ENCODE measurements at regions not wholly inside any gene's neighbourhood (a gene's known extent, or its start where the extent isn't known, plus 50 kb on each side); places are given as distances from the start of the nearest gene placed in this dataset.

DNA sequence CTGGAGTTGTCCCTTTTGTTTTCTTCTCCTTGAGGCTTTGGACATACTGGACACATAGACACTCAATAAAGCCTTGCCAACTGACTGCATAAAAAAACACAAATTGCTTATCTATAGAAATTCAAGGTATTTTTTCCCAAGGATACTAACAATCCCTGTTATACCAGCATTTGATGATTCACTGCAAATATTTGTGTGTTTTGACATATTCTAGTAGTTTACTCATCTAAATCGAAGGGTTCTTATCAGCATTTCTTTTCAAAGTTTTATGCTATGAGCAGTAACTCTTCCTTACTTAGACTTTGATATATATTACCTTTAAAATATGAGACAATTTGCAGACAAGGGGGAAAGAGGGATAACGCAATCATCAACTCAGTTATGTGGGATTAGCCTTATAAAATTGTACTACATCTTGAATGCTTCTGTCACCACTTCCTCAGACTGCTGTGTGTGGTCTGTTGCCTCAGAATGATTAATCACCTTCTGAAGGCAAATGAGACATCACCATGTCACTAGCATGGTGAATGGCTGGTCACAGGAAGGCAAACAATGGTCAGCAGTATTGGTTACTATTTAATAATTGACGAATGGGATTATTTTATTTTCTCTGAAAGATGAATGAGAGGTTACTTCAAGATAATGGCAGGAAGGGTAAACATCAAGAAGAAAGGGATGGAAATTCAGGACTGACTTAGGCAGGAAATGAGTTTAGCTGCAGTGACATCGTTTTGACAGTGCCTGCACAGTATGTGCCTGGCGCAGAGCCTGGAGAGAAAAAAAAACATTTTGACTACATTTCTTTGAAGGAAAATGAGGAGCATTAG, 544.3 kb upstream of the CNKSR2 start:
- no peak for DNase-seq (ENCODE audit: low read depth)
- TF ChIP-seq, protein P1, sequence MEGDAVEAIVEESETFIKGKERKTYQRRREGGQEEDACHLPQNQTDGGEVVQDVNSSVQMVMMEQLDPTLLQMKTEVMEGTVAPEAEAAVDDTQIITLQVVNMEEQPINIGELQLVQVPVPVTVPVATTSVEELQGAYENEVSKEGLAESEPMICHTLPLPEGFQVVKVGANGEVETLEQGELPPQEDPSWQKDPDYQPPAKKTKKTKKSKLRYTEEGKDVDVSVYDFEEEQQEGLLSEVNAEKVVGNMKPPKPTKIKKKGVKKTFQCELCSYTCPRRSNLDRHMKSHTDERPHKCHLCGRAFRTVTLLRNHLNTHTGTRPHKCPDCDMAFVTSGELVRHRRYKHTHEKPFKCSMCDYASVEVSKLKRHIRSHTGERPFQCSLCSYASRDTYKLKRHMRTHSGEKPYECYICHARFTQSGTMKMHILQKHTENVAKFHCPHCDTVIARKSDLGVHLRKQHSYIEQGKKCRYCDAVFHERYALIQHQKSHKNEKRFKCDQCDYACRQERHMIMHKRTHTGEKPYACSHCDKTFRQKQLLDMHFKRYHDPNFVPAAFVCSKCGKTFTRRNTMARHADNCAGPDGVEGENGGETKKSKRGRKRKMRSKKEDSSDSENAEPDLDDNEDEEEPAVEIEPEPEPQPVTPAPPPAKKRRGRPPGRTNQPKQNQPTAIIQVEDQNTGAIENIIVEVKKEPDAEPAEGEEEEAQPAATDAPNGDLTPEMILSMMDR (IDR thresholded peaks at IDR 0.05; ENCODE audit: control insufficient read depth, extremely low read depth, insufficient read depth) = no peak
- H3K4me3 ChIP-seq (ENCODE audit: low read depth, low read length) = no peak overlapping the region

DNA sequence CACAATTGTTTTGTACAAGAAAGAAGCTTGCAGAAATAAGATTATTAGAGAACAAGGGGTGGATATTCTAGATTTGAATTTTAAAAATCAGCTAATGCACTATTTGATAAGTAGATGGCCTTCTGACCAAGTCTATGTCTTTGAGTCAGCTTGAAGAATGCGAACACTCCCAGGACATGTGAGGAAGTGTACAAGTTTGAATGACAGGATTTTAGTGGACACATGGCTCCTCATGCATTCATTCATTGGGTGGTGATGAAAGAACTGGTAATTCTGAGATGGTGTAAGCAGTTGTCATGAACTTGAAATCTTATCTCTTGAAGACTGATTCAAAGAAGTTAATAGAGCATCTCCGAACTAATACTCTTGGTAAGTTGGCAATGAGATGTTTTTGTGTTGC, 548.2 kb upstream of the CNKSR2 start:
- TF ChIP-seq, protein P1 (IDR thresholded peaks at IDR 0.05; ENCODE audit: control insufficient read depth, extremely low read depth, insufficient read depth) = no peak
- no peak overlapping the region for H3K4me3 ChIP-seq (ENCODE audit: low read depth, low read length)
- DNase-seq (ENCODE audit: low read depth) = no peak

DNA sequence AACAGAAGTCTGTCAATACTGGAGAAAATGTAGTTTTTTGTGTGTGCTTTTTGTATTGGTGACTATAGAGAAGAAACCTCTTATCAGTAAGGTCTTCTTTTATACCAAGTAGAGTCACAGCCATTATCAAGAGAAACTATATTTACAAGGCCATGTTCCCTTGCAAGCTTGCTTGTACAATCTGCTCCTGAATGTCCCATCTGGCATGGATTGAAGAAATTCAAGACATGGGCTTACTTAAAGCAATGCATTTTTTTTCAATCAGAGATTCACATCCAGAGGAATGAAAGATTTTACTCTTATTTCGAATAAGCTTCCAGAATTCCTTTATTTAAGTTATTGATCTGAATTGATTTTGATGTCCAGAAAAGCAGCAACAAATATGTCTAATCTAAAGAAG, 537.3 kb upstream of the RPS6KA3 start:
- H3K4me3 ChIP-seq (ENCODE audit: low read depth, low read length) = no peak overlapping the region
- no peak for DNase-seq (ENCODE audit: low read depth)
- TF ChIP-seq, protein P1 (IDR thresholded peaks at IDR 0.05; ENCODE audit: control insufficient read depth, extremely low read depth, insufficient read depth) = no peak

DNA sequence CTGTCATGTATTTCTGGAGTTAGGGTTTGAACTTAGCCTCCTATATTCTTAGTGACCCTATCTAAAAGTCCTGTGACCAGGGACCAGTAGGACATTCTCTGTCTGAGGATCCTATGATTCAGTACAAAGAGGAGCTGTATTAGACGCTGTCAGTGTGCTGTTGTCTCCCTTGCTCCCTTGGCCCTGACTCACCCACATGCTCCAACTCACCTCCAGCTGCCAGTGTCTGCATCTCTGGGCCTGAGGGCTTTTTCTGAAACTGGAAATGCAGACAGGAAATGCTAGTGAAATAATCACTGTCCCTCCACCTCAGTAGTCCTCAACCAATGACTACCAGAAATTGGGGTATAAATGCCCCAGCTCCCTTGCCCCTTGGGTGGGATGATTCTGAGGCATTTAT, 535.3 kb upstream of the RPS6KA3 start:
- DNase-seq (ENCODE audit: low read depth) = no peak
- H3K4me3 ChIP-seq (ENCODE audit: low read depth, low read length) = no peak overlapping the region
- TF ChIP-seq, protein P1 (IDR thresholded peaks at IDR 0.05; ENCODE audit: control insufficient read depth, extremely low read depth, insufficient read depth) = no peak

DNA sequence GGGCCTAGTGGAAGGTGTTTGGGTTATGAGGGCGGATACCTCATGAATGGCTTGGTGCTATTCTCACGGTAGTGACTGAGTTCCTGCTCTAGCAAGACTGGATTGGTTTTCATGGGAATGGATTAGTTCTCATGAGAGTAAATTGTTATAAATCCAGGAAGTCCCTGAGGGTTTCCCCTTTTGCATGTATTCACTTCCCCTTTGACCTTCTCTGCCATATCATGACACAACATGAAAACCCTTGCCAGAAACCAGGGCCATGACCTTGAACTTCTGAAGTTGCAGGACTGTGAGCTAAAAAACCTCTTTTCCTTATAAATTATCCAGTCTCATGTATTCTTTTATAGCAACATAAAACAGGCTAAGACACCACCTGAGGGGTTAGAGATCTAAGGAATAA, 529.7 kb upstream of the RPS6KA3 start:
- DNase-seq (ENCODE audit: low read depth) = no peak

DNA sequence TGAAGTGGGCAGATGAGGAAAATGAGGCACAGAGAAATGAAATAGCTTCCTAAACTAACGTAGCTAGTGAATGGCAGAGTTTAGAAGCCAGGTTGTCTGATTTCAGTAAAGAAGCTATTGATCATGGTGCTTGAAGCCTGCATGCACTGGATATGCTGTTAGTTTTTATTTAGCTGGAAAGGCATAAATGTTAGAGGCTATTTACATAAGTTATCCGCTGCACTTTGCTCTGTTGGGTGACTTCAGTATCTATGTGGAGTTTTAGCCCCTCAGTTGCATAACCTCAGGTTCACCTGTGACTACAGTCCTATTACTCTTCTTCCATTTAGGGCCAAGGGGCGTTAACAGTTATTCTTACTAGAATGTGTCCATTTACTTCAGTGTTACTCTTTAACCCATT, 522.4 kb upstream of the RPS6KA3 start:
- H3K4me3 ChIP-seq (ENCODE audit: low read depth, low read length) = no peak overlapping the region
- no peak for DNase-seq (ENCODE audit: low read depth)
- TF ChIP-seq, protein P1 (IDR thresholded peaks at IDR 0.05; ENCODE audit: control insufficient read depth, extremely low read depth, insufficient read depth) = no peak

More for the DNA sequence above, 529.7 kb upstream of the RPS6KA3 start:
- H3K4me3 ChIP-seq (ENCODE audit: low read depth, low read length) = no peak overlapping the region
- TF ChIP-seq, protein P1 (IDR thresholded peaks at IDR 0.05; ENCODE audit: control insufficient read depth, extremely low read depth, insufficient read depth) = no peak

DNA sequence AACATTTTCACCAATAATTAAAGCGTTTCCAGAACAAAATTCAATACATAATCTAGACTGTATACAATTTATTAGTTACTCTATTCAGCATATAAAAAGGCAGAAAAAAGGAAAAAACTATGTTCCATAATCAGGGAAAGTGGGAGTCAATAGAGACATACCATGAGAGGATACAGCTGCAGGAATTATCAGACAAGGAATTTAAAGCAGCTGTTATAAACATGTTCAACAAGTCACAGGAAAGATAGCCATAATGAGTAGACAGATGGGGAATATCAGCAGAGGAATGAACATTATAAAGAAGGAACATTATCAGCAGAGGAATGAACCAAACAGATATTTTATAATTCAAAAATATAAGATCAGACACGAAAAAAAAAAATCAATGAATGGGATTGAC, 500.6 kb upstream of the RPS6KA3 start:
- DNase-seq (ENCODE audit: low read depth) = no peak
- H3K4me3 ChIP-seq (ENCODE audit: low read depth, low read length) = no peak overlapping the region
- TF ChIP-seq, protein P1 (IDR thresholded peaks at IDR 0.05; ENCODE audit: control insufficient read depth, extremely low read depth, insufficient read depth) = no peak
